OCI-LY3 (cell line): ENCODE measurements at regions not wholly inside any gene's neighbourhood (a gene's known extent, or its start where the extent isn't known, plus 50 kb on each side); places are given as distances from the start of the nearest gene placed in this dataset.

Experiments used
- H2AFZ ChIP-seq: fragments of 200-600, 300-600 bp; shearing (Covaris generic); 2 replicates; pipeline ENCODE4 v1.6.0; 2014; ENCODE audit warnings: antibody characterized with exemption, low read depth, low read length
- H3K27ac ChIP-seq: fragments of 200-600, 300-600 bp; sonication (generic); 2 replicates; pipeline ENCODE4 v1.5.1; 2014; ENCODE audit warnings: mild to moderate bottlenecking, low read length, moderate library complexity, mixed read lengths
- H3K27me3 ChIP-seq: fragments of 200-600, 300-600 bp; sonication (generic); 2 replicates; pipeline ENCODE4 v1.6.1; 2014; ENCODE audit warnings: low read depth, low read length, mixed read lengths
- H3K36me3 ChIP-seq: fragments of 200-600, 300-600 bp; sonication (generic); replicated peaks from 2 replicates; pipeline ENCODE3; 2014; ENCODE audit warnings: low read depth, low read length, mixed read lengths
- H3K4me1 ChIP-seq: fragments of 300-600, 200-600 bp; sonication (generic); 2 replicates; pipeline ENCODE4 v1.6.1; 2014; ENCODE audit warnings: low read length, mixed read lengths
- H3K4me2 ChIP-seq: fragments of 200-600, 300-600 bp; sonication (generic); 2 replicates; pipeline ENCODE4 v1.6.1; 2014; ENCODE audit warnings: low read length, mixed read lengths
- H3K4me3 ChIP-seq: fragments of 300-600, 200-600 bp; sonication (generic); 2 replicates; pipeline ENCODE4 v1.5.1; 2014; ENCODE audit warnings: antibody characterized with exemption, mild to moderate bottlenecking, low read length, moderate library complexity
- H3K79me2 ChIP-seq: fragments of 300-600, 200-600 bp; shearing (Covaris generic); 2 replicates; pipeline ENCODE4 v1.6.1; 2014; ENCODE audit warnings: mild to moderate bottlenecking, low read length, mixed read lengths
- H3K9ac ChIP-seq: fragments of 300-600, 200-600 bp; shearing (Covaris generic); 2 replicates; pipeline ENCODE4 v1.6.0; 2014; ENCODE audit warnings: mild to moderate bottlenecking, low read length, moderate library complexity
- H3K9me3 ChIP-seq: fragments of 200-600, 300-600 bp; shearing (Covaris generic); 2 replicates; pipeline ENCODE4 v1.6.1; 2014; ENCODE audit warnings: low read length, mixed read lengths; ENCODE audit not compliant: insufficient read depth
- H4K20me1 ChIP-seq: fragments of 200-600, 300-600 bp; sonication (generic); 2 replicates; pipeline ENCODE4 v1.6.1; 2016; ENCODE audit warnings: low read length, mixed read lengths; ENCODE audit not compliant: insufficient read depth
- EZH2phosphoT487 ChIP-seq: fragments of 200-600 bp; shearing (Covaris generic); IDR thresholded peaks from 2 replicates; pipeline ENCODE4 v1.6.1; 2018; ENCODE audit warnings: antibody characterized with exemption, mixed run types, low read depth
- TF ChIP-seq, protein P1 (sequence below): fragments of 200-600, 300-600 bp; sonication (generic); IDR thresholded peaks from 2 replicates; pipeline ENCODE4 v1.5.1; 2014; ENCODE audit warnings: antibody characterized with exemption, low read length, low read depth

DNA sequence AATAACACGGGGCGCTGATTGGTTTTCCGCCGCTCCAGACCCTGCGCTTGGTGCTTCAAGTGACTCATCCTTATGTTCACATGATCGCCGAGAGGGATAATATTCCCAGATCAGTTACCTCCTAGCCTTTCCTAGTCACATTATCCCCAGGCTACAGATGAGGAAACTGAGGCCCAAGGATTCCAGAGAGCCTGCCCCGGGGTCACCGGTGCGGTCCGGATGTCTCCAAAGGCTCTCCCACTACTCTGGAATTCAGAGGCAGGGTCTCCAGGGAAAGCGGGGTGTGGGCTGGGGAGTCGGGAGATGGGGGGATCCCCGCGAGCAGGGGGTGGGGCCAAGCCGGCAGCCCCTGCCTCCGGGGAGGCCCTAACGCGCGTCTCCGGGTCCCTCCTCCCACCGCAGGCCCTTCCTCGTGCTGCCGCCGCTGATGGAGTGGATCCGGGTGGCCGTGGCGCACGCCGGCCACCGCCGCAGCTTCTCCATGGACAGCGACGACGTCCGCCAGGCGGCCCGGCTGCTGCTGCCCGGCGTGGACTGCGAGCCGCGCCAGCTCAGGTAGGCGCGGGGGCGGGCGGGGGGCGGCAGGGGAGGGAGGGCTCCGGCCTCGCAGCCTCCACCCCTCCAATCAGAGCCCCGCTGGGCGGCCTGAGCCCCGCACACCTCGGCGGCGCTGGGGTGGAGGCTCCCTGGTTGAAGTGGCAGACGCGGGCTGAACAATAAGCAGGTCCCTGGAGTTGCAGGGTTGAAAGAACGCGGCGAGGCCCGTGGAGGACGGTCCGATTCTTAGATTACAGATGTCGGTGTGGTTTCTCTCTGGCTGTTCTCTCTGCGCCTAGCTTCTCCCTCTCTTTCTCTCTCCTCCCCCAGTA is 104.6 kb upstream of the PWP1 start:
- TF ChIP-seq EZH2phosphoT487 = no peak
- TF ChIP-seq, protein P1, sequence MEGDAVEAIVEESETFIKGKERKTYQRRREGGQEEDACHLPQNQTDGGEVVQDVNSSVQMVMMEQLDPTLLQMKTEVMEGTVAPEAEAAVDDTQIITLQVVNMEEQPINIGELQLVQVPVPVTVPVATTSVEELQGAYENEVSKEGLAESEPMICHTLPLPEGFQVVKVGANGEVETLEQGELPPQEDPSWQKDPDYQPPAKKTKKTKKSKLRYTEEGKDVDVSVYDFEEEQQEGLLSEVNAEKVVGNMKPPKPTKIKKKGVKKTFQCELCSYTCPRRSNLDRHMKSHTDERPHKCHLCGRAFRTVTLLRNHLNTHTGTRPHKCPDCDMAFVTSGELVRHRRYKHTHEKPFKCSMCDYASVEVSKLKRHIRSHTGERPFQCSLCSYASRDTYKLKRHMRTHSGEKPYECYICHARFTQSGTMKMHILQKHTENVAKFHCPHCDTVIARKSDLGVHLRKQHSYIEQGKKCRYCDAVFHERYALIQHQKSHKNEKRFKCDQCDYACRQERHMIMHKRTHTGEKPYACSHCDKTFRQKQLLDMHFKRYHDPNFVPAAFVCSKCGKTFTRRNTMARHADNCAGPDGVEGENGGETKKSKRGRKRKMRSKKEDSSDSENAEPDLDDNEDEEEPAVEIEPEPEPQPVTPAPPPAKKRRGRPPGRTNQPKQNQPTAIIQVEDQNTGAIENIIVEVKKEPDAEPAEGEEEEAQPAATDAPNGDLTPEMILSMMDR = no peak
- no peak overlapping the region for H3K4me3 ChIP-seq
- no peak overlapping the region for H3K4me2 ChIP-seq
- H3K9me3 ChIP-seq = no peaks in the 10 kb centered on the region
- H3K36me3 ChIP-seq = no peaks in the 10 kb centered on the region
- H3K9ac ChIP-seq = no peak overlapping the region
- H2AFZ ChIP-seq = no peak overlapping the region
- H3K27me3 ChIP-seq = peaks cover 23% of the 10 kb centered on the region
- no peaks in the 10 kb centered on the region for H3K4me1 ChIP-seq
- no peaks in the 10 kb centered on the region for H3K79me2 ChIP-seq
- H4K20me1 ChIP-seq = no peaks in the 10 kb centered on the region
- H3K27ac ChIP-seq = no peak overlapping the region

DNA sequence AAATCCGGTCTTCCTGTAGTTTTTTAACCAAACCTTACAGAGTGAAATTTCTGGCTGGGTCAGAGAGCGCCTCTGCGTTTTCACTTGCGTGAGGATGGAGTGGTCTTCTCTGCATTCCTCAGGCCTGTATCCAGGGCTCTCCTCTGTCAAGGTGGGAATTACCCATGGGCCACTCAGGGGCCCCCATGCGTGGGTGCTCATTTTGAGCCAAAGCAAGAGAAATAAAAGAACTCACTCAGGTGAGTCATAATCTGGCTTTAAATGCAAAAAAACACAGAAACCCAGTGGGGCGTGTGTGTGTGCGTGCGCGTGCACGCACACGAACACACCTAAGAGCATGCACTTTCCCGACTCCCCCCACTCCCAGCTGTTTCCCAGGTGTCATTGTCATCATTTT is 104.0 kb upstream of the PWP1 start:
- H3K4me3 ChIP-seq = no peak overlapping the region
- H4K20me1 ChIP-seq = no peaks in the 10 kb centered on the region
- TF ChIP-seq, protein P1 = no peak
- H3K4me1 ChIP-seq = no peaks in the 10 kb centered on the region
- peaks cover 23% of the 10 kb centered on the region for H3K27me3 ChIP-seq
- no peak overlapping the region for H3K9ac ChIP-seq
- H2AFZ ChIP-seq = no peak overlapping the region
- H3K79me2 ChIP-seq = no peaks in the 10 kb centered on the region
- no peaks in the 10 kb centered on the region for H3K9me3 ChIP-seq
- H3K27ac ChIP-seq = no peak overlapping the region
- no peaks in the 10 kb centered on the region for H3K36me3 ChIP-seq
- no peak overlapping the region for H3K4me2 ChIP-seq

DNA sequence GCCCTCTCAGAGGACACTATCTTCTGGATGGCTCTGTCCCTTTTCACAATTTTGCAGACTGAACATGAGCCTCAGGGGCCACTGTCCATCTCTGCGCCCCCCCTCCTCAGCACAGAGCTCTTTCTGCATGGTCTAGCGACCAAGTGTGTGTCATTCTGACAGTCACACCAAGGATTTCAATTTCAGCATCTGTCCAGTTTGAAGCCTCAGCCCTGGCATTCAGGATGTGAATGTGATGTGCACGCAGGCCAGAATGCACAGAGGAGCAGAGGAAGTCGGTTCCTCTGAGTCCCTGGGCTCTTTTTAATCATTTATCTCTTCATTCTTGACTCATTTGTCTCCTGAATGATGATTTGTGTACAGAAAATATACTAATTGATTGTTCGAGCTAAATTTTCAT is 102.0 kb upstream of the PWP1 start:
- H4K20me1 ChIP-seq = no peaks in the 10 kb centered on the region
- H3K79me2 ChIP-seq = no peaks in the 10 kb centered on the region
- no peak overlapping the region for H3K9ac ChIP-seq
- H3K9me3 ChIP-seq = no peaks in the 10 kb centered on the region
- H3K4me2 ChIP-seq = no peak overlapping the region
- H3K27me3 ChIP-seq = peaks cover 23% of the 10 kb centered on the region
- no peak for TF ChIP-seq EZH2phosphoT487
- TF ChIP-seq, protein P1 = no peak
- no peaks in the 10 kb centered on the region for H3K4me1 ChIP-seq
- no peak overlapping the region for H3K4me3 ChIP-seq
- H3K36me3 ChIP-seq = no peaks in the 10 kb centered on the region
- no peak overlapping the region for H2AFZ ChIP-seq
- H3K27ac ChIP-seq = no peak overlapping the region

DNA sequence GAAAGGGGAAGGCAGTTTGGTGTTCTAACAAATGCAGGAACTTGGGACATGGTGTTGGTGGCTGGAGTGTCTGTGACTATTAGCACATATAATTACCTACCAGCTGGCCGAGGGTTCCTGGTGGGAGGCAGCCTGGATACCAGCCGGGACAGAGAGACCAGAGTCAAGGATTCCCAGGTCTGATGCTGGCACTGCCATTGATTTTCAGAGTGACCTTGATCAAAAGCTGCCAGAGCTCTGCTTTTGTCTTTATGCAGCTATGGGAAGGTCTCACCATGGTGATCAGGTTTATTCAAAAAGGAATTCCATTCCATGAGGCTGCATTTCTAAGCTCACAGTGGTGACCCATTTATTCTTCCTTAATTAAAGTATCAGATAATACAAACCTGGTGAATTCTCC is 101.0 kb upstream of the PWP1 start:
- no peaks in the 10 kb centered on the region for H4K20me1 ChIP-seq

More for the DNA sequence above, 101.0 kb upstream of the PWP1 start:
- Histone ChIP-seq H3K4me1 (no peaks in the 10 kb centered on the region), H3K36me3 (no peaks in the 10 kb centered on the region), H3K9me3 (no peaks in the 10 kb centered on the region), H3K79me2 (no peaks in the 10 kb centered on the region), H2AFZ (no peak overlapping the region), H3K27ac (no peak overlapping the region), H3K4me2 (no peak overlapping the region), H3K4me3 (no peak overlapping the region), H3K9ac (no peak overlapping the region), H3K27me3 (peaks cover 23% of the 10 kb centered on the region)
- no peak for TF ChIP-seq EZH2phosphoT487
- TF ChIP-seq, protein P1 = no peak
